ENCODE measurements at regions not wholly inside any gene's neighbourhood (a gene's known extent, or its start where the extent isn't known, plus 50 kb on each side); places are given as distances from the start of the nearest gene placed in this dataset.

- TF ChIP-seq, protein P1, sequence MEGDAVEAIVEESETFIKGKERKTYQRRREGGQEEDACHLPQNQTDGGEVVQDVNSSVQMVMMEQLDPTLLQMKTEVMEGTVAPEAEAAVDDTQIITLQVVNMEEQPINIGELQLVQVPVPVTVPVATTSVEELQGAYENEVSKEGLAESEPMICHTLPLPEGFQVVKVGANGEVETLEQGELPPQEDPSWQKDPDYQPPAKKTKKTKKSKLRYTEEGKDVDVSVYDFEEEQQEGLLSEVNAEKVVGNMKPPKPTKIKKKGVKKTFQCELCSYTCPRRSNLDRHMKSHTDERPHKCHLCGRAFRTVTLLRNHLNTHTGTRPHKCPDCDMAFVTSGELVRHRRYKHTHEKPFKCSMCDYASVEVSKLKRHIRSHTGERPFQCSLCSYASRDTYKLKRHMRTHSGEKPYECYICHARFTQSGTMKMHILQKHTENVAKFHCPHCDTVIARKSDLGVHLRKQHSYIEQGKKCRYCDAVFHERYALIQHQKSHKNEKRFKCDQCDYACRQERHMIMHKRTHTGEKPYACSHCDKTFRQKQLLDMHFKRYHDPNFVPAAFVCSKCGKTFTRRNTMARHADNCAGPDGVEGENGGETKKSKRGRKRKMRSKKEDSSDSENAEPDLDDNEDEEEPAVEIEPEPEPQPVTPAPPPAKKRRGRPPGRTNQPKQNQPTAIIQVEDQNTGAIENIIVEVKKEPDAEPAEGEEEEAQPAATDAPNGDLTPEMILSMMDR (conservative IDR thresholded peaks at IDR 0.05) = no peak
- no peaks in the 10 kb centered on the region for H3K9me3 Mint-ChIP-seq
These were observed 199.2 kb upstream of the MAGI2 start for GRCh38 chr7:79652619-79653018.

DNA sequence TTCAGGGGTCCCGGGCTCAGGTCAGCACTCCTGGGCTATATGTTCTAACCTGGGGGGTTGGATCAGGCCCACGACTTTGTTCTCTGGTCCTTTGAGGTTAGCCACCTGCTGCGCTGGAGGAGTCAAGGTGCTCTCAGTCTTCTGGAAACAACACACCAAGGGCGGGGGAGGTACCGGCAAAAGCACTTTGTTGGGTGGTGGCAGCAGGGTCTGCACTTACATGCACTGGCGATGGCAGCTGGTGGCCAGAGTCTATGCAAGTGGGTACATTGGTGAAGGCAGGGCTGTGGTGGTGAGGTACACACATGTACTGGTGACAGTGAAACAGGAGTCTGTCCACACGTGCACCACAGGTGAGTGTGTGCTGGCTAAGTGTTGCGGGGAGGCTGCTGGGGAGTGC lies 194.2 kb upstream of the MAGI2 start:
- H3K27ac ChIP-seq (ENCODE audit: low read depth, low read length) = no peak overlapping the region
- Mint-ChIP-seq H3K27ac (no peak overlapping the region), H3K36me3 (ENCODE audit: low read depth) (no peaks in the 10 kb centered on the region), H3K27me3 (ENCODE audit: insufficient read depth) (peaks cover 73% of the 10 kb centered on the region), H3K4me3 (no peak overlapping the region), H3K9me3 (no peaks in the 10 kb centered on the region), H3K4me1 (peaks cover 4% of the 10 kb centered on the region)
- H3K27me3 ChIP-seq (ENCODE audit: control insufficient read depth, insufficient read depth, low read length, poor library complexity, severe bottlenecking) = peaks cover 49% of the 10 kb centered on the region
- H3K36me3 ChIP-seq (ENCODE audit: control insufficient read depth, insufficient read depth, low read length) = no peaks in the 10 kb centered on the region
- no peak for DNase-seq
- 91 to 92% methylated on average over 5 to 8 of the region's 8 CpGs for WGBS, 2 experiments (ENCODE audit: insufficient coverage in 1 of 2, insufficient read length in 1 of 2)
- H3K4me3 ChIP-seq (ENCODE audit: low read length) = no peak overlapping the region
- no peaks in the 10 kb centered on the region for H3K9me3 ChIP-seq (ENCODE audit: control insufficient read depth, low read length)
- no peaks in the 10 kb centered on the region for H3K4me1 ChIP-seq (ENCODE audit: control insufficient read depth, insufficient read depth, low read length)
- TF ChIP-seq, protein P1 (conservative IDR thresholded peaks at IDR 0.05) = no peak
- H3K9ac ChIP-seq (ENCODE audit: extremely low read depth, low read length, poor library complexity, severe bottlenecking) = no peak overlapping the region

More at GRCh38 chr7:79652619-79653018, 199.2 kb upstream of the MAGI2 start:
- DNase-seq = no peak
- Mint-ChIP-seq H3K4me1 (no peaks in the 10 kb centered on the region), H3K27ac (no peak overlapping the region), H3K4me3 (no peak overlapping the region), H3K27me3 (ENCODE audit: insufficient read depth) (peaks cover 62% of the 10 kb centered on the region), H3K36me3 (ENCODE audit: low read depth) (no peaks in the 10 kb centered on the region)
- 85 to 92% methylated on average over 1 to 2 of the region's 2 CpGs for WGBS, 2 experiments (ENCODE audit: insufficient coverage in 1 of 2, insufficient read length in 1 of 2)
- Histone ChIP-seq H3K4me3 (ENCODE audit: low read length) (no peak overlapping the region), H3K9me3 (ENCODE audit: control insufficient read depth, low read length) (no peaks in the 10 kb centered on the region), H3K27me3 (ENCODE audit: control insufficient read depth, insufficient read depth, low read length, poor library complexity, severe bottlenecking) (peaks cover 79% of the 10 kb centered on the region), H3K9ac (ENCODE audit: extremely low read depth, low read length, poor library complexity, severe bottlenecking) (no peak overlapping the region), H3K27ac (ENCODE audit: low read depth, low read length) (no peak overlapping the region), H3K4me1 (ENCODE audit: control insufficient read depth, insufficient read depth, low read length) (peaks cover 2% of the 10 kb centered on the region), H3K36me3 (ENCODE audit: control insufficient read depth, insufficient read depth, low read length) (no peaks in the 10 kb centered on the region)

DNA sequence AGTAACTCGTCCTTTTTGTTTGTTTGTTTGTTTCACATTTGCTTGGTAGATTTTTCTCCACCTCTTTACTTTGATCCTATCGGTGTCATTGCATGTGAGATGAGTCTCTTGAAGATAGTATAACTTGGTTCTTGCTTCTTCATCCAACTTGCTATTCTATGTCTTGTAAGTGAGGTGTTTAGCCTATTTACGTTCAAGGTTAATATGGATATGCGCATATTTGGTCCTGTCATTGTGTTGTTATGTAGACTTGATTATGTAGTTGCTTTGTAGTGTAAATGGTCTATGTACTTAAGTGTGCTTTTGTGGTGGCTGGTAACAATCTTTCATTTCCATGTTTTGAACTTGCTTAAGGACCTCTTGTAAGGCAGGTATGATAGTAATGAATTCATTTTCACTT lies 192.8 kb upstream of the MAGI2 start:
- Histone ChIP-seq H3K4me1 (ENCODE audit: control insufficient read depth, insufficient read depth, low read length) (no peaks in the 10 kb centered on the region), H3K27ac (ENCODE audit: low read depth, low read length) (no peak overlapping the region), H3K9me3 (ENCODE audit: control insufficient read depth, low read length) (no peaks in the 10 kb centered on the region), H3K4me3 (ENCODE audit: low read length) (no peak overlapping the region), H3K27me3 (ENCODE audit: control insufficient read depth, insufficient read depth, low read length, poor library complexity, severe bottlenecking) (peaks cover 35% of the 10 kb centered on the region), H3K36me3 (ENCODE audit: control insufficient read depth, insufficient read depth, low read length) (no peaks in the 10 kb centered on the region), H3K9ac (ENCODE audit: extremely low read depth, low read length, poor library complexity, severe bottlenecking) (no peak overlapping the region)
- DNase-seq = no peak
- 77 to 94% methylated on average over 2 to 4 of the region's 4 CpGs for WGBS, 2 experiments (ENCODE audit: insufficient coverage in 1 of 2, insufficient read length in 1 of 2)
- H3K27ac Mint-ChIP-seq = no peak overlapping the region
- no peaks in the 10 kb centered on the region for H3K9me3 Mint-ChIP-seq
- TF ChIP-seq, protein P1 (conservative IDR thresholded peaks at IDR 0.05) = no peak
- peaks cover 4% of the 10 kb centered on the region for H3K4me1 Mint-ChIP-seq
- H3K4me3 Mint-ChIP-seq = no peak overlapping the region
- H3K36me3 Mint-ChIP-seq (ENCODE audit: low read depth) = no peaks in the 10 kb centered on the region
- H3K27me3 Mint-ChIP-seq (ENCODE audit: insufficient read depth) = peaks cover 61% of the 10 kb centered on the region

All from endodermal cell (in vitro differentiated cells).